ENCODE measurements at regions not wholly inside any gene's neighbourhood (a gene's known extent, or its start where the extent isn't known, plus 50 kb on each side); places are given as distances from the start of the nearest gene placed in this dataset.
"Not testable (repeated sequence)": the region's sequence is repeated elsewhere in the genome, so short reads cannot be mapped to it uniquely, and the experiment has no call there.

DNA sequence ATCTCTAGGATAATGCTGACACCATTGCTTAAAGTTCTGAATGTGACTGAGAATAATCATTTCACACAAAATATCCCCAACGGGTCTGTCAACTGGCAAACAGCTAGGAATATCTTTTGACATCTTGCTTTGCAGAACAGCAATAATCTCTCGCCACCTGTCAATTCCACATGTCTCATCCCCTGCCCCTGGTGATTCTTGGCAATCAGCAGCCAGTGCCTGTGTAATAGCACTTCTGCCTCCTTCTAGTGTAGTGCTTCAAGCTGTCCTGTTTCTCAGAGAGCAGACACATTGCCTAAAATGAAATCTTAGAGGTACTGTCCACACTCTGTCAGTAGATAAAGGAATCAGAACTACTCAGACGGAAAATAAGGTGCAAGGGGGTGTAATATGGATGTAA lies 984.4 kb downstream of the LTN1 start:
- H3K23ac ChIP-seq (ENCODE audit: low read length in 2 of 2); H2BK5ac ChIP-seq (ENCODE audit: low read depth, low read length, poor library complexity, severe bottlenecking); DNase-seq; H3K4me3 ChIP-seq (ENCODE audit: insufficient read depth in 1 of 2, low read depth in 1 of 2, low read length in 2 of 2); H3K14ac ChIP-seq (ENCODE audit: low read length in 2 of 2); H2BK12ac ChIP-seq (ENCODE audit: low read length in 2 of 2); H4K8ac ChIP-seq (ENCODE audit: low read length); H4K91ac ChIP-seq (ENCODE audit: low read length); H3K36me3 ChIP-seq (ENCODE audit: control insufficient read depth in 1 of 2, insufficient read depth in 2 of 2, low read depth in 1 of 2, low read length in 2 of 2); H3K79me1 ChIP-seq (replicated peaks; ENCODE audit: low read length, poor library complexity, severe bottlenecking); H3K27me3 ChIP-seq (ENCODE audit: control insufficient read depth in 1 of 2, insufficient read depth in 1 of 2, low read length in 2 of 2); H3K27ac ChIP-seq (ENCODE audit: low read length, poor library complexity, severe bottlenecking); H2BK120ac ChIP-seq (ENCODE audit: low read depth, low read length); H3K18ac ChIP-seq (ENCODE audit: low read depth in 1 of 2, low read length in 2 of 2); H3K9ac ChIP-seq (ENCODE audit: low read length); H3K4me1 ChIP-seq (ENCODE audit: control insufficient read depth, insufficient read depth, low read depth, low read length); H3K9me3 ChIP-seq (ENCODE audit: control insufficient read depth, low read length); H3K4ac ChIP-seq (ENCODE audit: low read depth in 1 of 2, low read length in 2 of 2); H2AK5ac ChIP-seq (ENCODE audit: low read length, severe bottlenecking); H2AFZ ChIP-seq (ENCODE audit: low read depth, low read length); H2BK15ac ChIP-seq (ENCODE audit: low read depth, poor library complexity, severe bottlenecking); H3K4me2 ChIP-seq (ENCODE audit: low read length, poor library complexity, severe bottlenecking): not testable (repeated sequence)
- 61% methylated on average over 3 of the region's 3 CpGs for WGBS

DNA sequence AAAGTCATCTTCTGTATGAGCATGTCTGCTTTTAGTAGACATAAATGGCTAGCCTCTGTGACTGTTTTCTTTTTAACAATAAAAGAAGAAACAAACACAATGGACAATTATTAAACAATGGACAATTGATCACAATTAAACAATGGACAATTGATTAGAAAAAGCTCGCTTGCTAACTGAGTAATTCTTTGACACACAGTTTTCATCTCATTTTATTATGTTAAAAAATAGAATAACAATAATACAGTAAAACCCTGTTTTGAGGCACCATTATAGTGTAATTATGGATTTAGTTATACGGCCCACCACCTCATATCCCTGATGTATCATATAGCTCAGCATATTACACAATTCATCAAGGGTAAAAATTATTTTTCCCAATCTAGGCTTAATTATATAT lies 989.0 kb downstream of the LTN1 start:
- not testable (repeated sequence) for H3K14ac ChIP-seq (ENCODE audit: low read length in 2 of 2); H3K4ac ChIP-seq (ENCODE audit: low read depth in 1 of 2, low read length in 2 of 2); H3K79me1 ChIP-seq (replicated peaks; ENCODE audit: low read length, poor library complexity, severe bottlenecking); H3K18ac ChIP-seq (ENCODE audit: low read depth in 1 of 2, low read length in 2 of 2); DNase-seq; H3K4me3 ChIP-seq (ENCODE audit: insufficient read depth in 1 of 2, low read depth in 1 of 2, low read length in 2 of 2); H4K91ac ChIP-seq (ENCODE audit: low read length); H3K36me3 ChIP-seq (ENCODE audit: control insufficient read depth in 1 of 2, insufficient read depth in 2 of 2, low read depth in 1 of 2, low read length in 2 of 2); H2BK15ac ChIP-seq (ENCODE audit: low read depth, poor library complexity, severe bottlenecking); H4K8ac ChIP-seq (ENCODE audit: low read length); H3K27me3 ChIP-seq (ENCODE audit: control insufficient read depth in 1 of 2, insufficient read depth in 1 of 2, low read length in 2 of 2); H3K9me3 ChIP-seq (ENCODE audit: control insufficient read depth, low read length); H3K23ac ChIP-seq (ENCODE audit: low read length in 2 of 2); H2BK12ac ChIP-seq (ENCODE audit: low read length in 2 of 2); H3K27ac ChIP-seq (ENCODE audit: low read length, poor library complexity, severe bottlenecking); H2AFZ ChIP-seq (ENCODE audit: low read depth, low read length); H3K9ac ChIP-seq (ENCODE audit: low read length); H3K4me2 ChIP-seq (ENCODE audit: low read length, poor library complexity, severe bottlenecking); H3K4me1 ChIP-seq (ENCODE audit: control insufficient read depth, insufficient read depth, low read depth, low read length); H2AK5ac ChIP-seq (ENCODE audit: low read length, severe bottlenecking); H2BK120ac ChIP-seq (ENCODE audit: low read depth, low read length); H2BK5ac ChIP-seq (ENCODE audit: low read depth, low read length, poor library complexity, severe bottlenecking)
- WGBS: no CpG with 5 or more reads among the region's 2 CpGs

DNA sequence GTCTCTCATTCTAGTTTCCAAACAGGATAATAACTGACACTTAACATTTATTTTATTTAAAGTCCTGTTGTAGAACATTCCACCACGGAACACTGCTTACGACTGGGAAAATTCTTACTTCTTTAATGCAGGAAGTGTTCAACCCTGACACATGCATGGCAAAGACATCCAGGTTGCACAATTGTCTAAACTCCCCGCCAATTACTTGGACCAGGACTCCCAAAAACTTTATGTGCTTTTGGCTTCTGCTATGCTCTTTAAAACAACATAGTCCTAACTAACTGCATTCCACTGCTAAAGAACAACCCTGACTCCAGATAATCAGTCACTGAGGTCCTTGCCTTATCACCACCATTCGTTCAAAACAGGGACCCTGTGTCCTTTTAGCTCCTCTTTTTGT lies 995.8 kb downstream of the LTN1 start:
- H2AK5ac ChIP-seq (ENCODE audit: low read length, severe bottlenecking); H3K4ac ChIP-seq (ENCODE audit: low read depth in 1 of 2, low read length in 2 of 2); H2AFZ ChIP-seq (ENCODE audit: low read depth, low read length); H2BK15ac ChIP-seq (ENCODE audit: low read depth, poor library complexity, severe bottlenecking); H2BK12ac ChIP-seq (ENCODE audit: low read length in 2 of 2); H3K14ac ChIP-seq (ENCODE audit: low read length in 2 of 2); H3K79me1 ChIP-seq (replicated peaks; ENCODE audit: low read length, poor library complexity, severe bottlenecking); H3K23ac ChIP-seq (ENCODE audit: low read length in 2 of 2); H3K4me1 ChIP-seq (ENCODE audit: control insufficient read depth, insufficient read depth, low read depth, low read length); H3K36me3 ChIP-seq (ENCODE audit: control insufficient read depth in 1 of 2, insufficient read depth in 2 of 2, low read depth in 1 of 2, low read length in 2 of 2); H3K27me3 ChIP-seq (ENCODE audit: control insufficient read depth in 1 of 2, insufficient read depth in 1 of 2, low read length in 2 of 2); H3K9me3 ChIP-seq (ENCODE audit: control insufficient read depth, low read length); H4K8ac ChIP-seq (ENCODE audit: low read length); H3K27ac ChIP-seq (ENCODE audit: low read length, poor library complexity, severe bottlenecking); H3K18ac ChIP-seq (ENCODE audit: low read depth in 1 of 2, low read length in 2 of 2); H4K91ac ChIP-seq (ENCODE audit: low read length); H3K9ac ChIP-seq (ENCODE audit: low read length); H2BK120ac ChIP-seq (ENCODE audit: low read depth, low read length); H3K4me3 ChIP-seq (ENCODE audit: insufficient read depth in 1 of 2, low read depth in 1 of 2, low read length in 2 of 2); H2BK5ac ChIP-seq (ENCODE audit: low read depth, low read length, poor library complexity, severe bottlenecking); DNase-seq; H3K4me2 ChIP-seq (ENCODE audit: low read length, poor library complexity, severe bottlenecking): not testable (repeated sequence)
- WGBS: 66% methylated on average over 4 of the region's 4 CpGs

DNA sequence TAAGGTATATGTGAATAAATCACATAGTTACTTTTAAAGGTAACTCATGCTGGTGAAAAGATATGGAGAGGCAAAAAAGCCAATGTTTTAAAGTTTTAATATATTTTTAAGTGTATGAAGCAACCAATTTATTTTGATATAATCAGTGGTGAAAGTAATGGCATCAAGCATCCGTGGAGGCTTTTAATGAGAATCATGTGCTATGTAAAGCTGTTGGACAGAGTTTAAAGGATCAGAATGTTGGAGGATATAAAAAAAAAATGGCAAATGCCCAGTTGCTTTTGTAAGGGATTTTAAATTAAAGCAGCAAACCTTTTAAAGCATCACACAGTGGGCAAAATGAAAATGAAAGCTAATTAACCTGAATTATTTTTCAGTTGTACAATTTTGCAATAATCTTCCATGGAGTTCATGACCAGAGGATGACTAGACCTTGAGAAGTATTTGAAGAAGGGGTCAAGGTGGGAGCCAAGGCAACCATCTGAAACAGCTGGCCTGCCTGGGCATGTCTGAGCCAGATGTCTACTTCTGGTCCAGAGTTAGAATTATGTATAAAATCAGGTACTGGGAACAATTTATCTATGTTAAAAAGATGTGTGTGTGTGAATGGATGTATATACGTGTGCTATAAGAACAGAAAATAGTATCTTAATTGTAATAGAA lies 1007.9 kb downstream of the LTN1 start:
- H3K4ac ChIP-seq (ENCODE audit: low read depth in 1 of 2, low read length in 2 of 2); H3K27ac ChIP-seq (ENCODE audit: low read length, poor library complexity, severe bottlenecking); H2AK5ac ChIP-seq (ENCODE audit: low read length, severe bottlenecking); H3K27me3 ChIP-seq (ENCODE audit: control insufficient read depth in 1 of 2, insufficient read depth in 1 of 2, low read length in 2 of 2); H3K36me3 ChIP-seq (ENCODE audit: control insufficient read depth in 1 of 2, insufficient read depth in 2 of 2, low read depth in 1 of 2, low read length in 2 of 2); H2AFZ ChIP-seq (ENCODE audit: low read depth, low read length); H3K4me3 ChIP-seq (ENCODE audit: insufficient read depth in 1 of 2, low read depth in 1 of 2, low read length in 2 of 2); H2BK120ac ChIP-seq (ENCODE audit: low read depth, low read length); H3K23ac ChIP-seq (ENCODE audit: low read length in 2 of 2); H3K14ac ChIP-seq (ENCODE audit: low read length in 2 of 2); H3K4me1 ChIP-seq (ENCODE audit: control insufficient read depth, insufficient read depth, low read depth, low read length); DNase-seq; H3K9me3 ChIP-seq (ENCODE audit: control insufficient read depth, low read length); H3K18ac ChIP-seq (ENCODE audit: low read depth in 1 of 2, low read length in 2 of 2); H2BK12ac ChIP-seq (ENCODE audit: low read length in 2 of 2); H2BK15ac ChIP-seq (ENCODE audit: low read depth, poor library complexity, severe bottlenecking); H3K4me2 ChIP-seq (ENCODE audit: low read length, poor library complexity, severe bottlenecking); H4K91ac ChIP-seq (ENCODE audit: low read length); H3K79me1 ChIP-seq (replicated peaks; ENCODE audit: low read length, poor library complexity, severe bottlenecking); H4K8ac ChIP-seq (ENCODE audit: low read length); H2BK5ac ChIP-seq (ENCODE audit: low read depth, low read length, poor library complexity, severe bottlenecking): not testable (repeated sequence)
- peak overlapping the region; percentile 53 for H3K9ac ChIP-seq (ENCODE audit: low read length)
- WGBS: 100% methylated on average over 1 of the region's 2 CpGs
